C4-2B (cell line): ENCODE measurements at regions not wholly inside any gene's neighbourhood (a gene's known extent, or its start where the extent isn't known, plus 50 kb on each side); places are given as distances from the start of the nearest gene placed in this dataset.

Source experiments
- CTCF ChIP-seq: fragments of 450-650 bp; conservative IDR thresholded peaks from 2 replicates; pipeline ENCODE4 v1.5.1; 2017; ENCODE audit warnings: mild to moderate bottlenecking
- ZFX ChIP-seq: fragments of 450-650 bp; IDR thresholded peaks from 2 replicates; pipeline ENCODE4 v1.6.1; 2017

GRCh38 chr9:115261656-115262081 lies 143.7 kb upstream of the TNC start:
- no peak for TF ChIP-seq CTCF
- TF ChIP-seq ZFX = no peak
